DMS114 treated with DMSO at 0.1 percent for 48 hours (cell line): ENCODE measurements at regions not wholly inside any gene's neighbourhood (a gene's known extent, or its start where the extent isn't known, plus 50 kb on each side); places are given as distances from the start of the nearest gene placed in this dataset.
"Not testable (repeated sequence)": the region's sequence is repeated elsewhere in the genome, so short reads cannot be mapped to it uniquely, and the experiment has no call there.

Source experiments
- DNase-seq: peaks from one replicate; lab custom pipeline; 2025; ENCODE audit not compliant: unreplicated experiment; lab: John Stamatoyannopoulos, UW

- no peak for DNase-seq
Measured at GRCh38 chr16:59684911-59685310, 950.8 kb upstream of the GOT2 start.

GRCh38 chr16:59683709-59684108, 949.6 kb upstream of the GOT2 start:
- no peak for DNase-seq

- no peak for DNase-seq
Measured at GRCh38 chr16:59665618-59666220, 931.6 kb upstream of the GOT2 start.

GRCh38 chr16:59658572-59658971, 924.5 kb upstream of the GOT2 start:
- no peak for DNase-seq

- DNase-seq: no peak
Measured at GRCh38 chr16:59655031-59655430, 920.9 kb upstream of the GOT2 start.

GRCh38 chr16:59654455-59654854, 920.3 kb upstream of the GOT2 start:
- no peak for DNase-seq

- no peak for DNase-seq
Measured at GRCh38 chr16:59651662-59652061, 917.5 kb upstream of the GOT2 start.

GRCh38 chr16:59645194-59645593, 911.1 kb upstream of the GOT2 start:
- no peak for DNase-seq

- no peak for DNase-seq
Measured at GRCh38 chr16:59635674-59636073, 901.6 kb upstream of the GOT2 start.

- DNase-seq: no peak
Measured at GRCh38 chr16:59634951-59635350, 900.8 kb upstream of the GOT2 start.

GRCh38 chr16:59634004-59634579, 900.0 kb upstream of the GOT2 start:
- DNase-seq: no peak

GRCh38 chr16:59632276-59632855, 898.2 kb upstream of the GOT2 start:
- no peak for DNase-seq

GRCh38 chr16:59624381-59624780, 890.3 kb upstream of the GOT2 start:
- not testable (repeated sequence) for DNase-seq

GRCh38 chr16:59614466-59615240, 880.5 kb upstream of the GOT2 start:
- no peak for DNase-seq

- DNase-seq: not testable (repeated sequence)
Measured at GRCh38 chr16:59612910-59613620, 878.9 kb upstream of the GOT2 start.

GRCh38 chr16:59612094-59612493, 878.0 kb upstream of the GOT2 start:
- no peak for DNase-seq

GRCh38 chr16:59611556-59611955, 877.4 kb upstream of the GOT2 start:
- no peak for DNase-seq

- DNase-seq: no peak
Measured at GRCh38 chr16:59605706-59606105, 871.6 kb upstream of the GOT2 start.

- no peak for DNase-seq
Measured at GRCh38 chr16:59604354-59604753, 870.2 kb upstream of the GOT2 start.

- no peak for DNase-seq
Measured at GRCh38 chr16:59601452-59601851, 867.3 kb upstream of the GOT2 start.

GRCh38 chr16:59597269-59597668, 863.2 kb upstream of the GOT2 start:
- no peak for DNase-seq
